Pancreas (tissue), 10 donors: ENCODE measurements at regions not wholly inside any gene's neighbourhood (a gene's known extent, or its start where the extent isn't known, plus 50 kb on each side); places are given as distances from the start of the nearest gene placed in this dataset.
"Not testable (repeated sequence)": the region's sequence is repeated elsewhere in the genome, so short reads cannot be mapped to it uniquely, and the experiment has no call there.

ENCODE experiments used
- ATAC-seq, 4 donors: fragments of 200-7000 bp; cut with Tn5 transposase; one replicate each; pipeline versions ENCODE4 v1.8.0 to v1.9.1; 2020; ENCODE audit warnings: mild to moderate bottlenecking in 4 of 4, moderate library complexity in 4 of 4
- DNase-seq, 6 donors: peaks; one replicate each; pipeline ENCODE4 v3.0.0-alpha.2; 2020
- FAIRE-seq: peaks from 2 replicates; lab custom pipeline; 2012; peaks lifted over from hg19 to GRCh38; lab: Jason Lieb, UNC
- H3K27ac ChIP-seq, 4 donors: fragments of 200-600 bp; sonication (generic); 1 replicate in 3 of 4; 2 replicates in 1 of 4; pipeline versions ENCODE4 v1.5.0 to v1.8.0; 2020
- H3K27me3 ChIP-seq, 4 donors: fragments of 200-600 bp; one replicate each; pipeline ENCODE4 v1.8.0; 2021
- H3K36me3 ChIP-seq, 3 donors: fragments of 200-600 bp; sonication (generic) in 1 of 3; one replicate each; pipeline versions ENCODE4 v1.5.0 to v1.8.0; 2020 to 2021
- H3K4me1 ChIP-seq, 3 donors: fragments of 200-600 bp; one replicate each; pipeline ENCODE4 v1.8.0; 2021
- H3K4me3 ChIP-seq, 4 donors: fragments of 200-600 bp; sonication (generic) in 2 of 4; one replicate each; pipeline versions ENCODE4 v1.5.0 to v1.8.0; 2020 to 2021
- H3K9me3 ChIP-seq, 4 donors: fragments of 200-600 bp; one replicate each; pipeline ENCODE4 v1.8.0; 2021
- WGBS, 2 donors: extraction: QIAGEN DNeasy Blood & Tissue Kit; methylation state at CpG; one replicate each; pipeline ENCODE4 v1.1.7; 2013; 5-methylcytosine and 5-hydroxymethylcytosine counted together
- intact Hi-C, 3 donors: fragments of 100-400 bp; cut with DNase I; formaldehyde crosslinking; loops; one replicate each; pipeline versions ENCODE4 v1.11.1 to v1.14.2; 2022
- TF ChIP-seq, protein P1 (sequence below), 4 donors: fragments of 200-600 bp; sonication (generic) in 3 of 4; IDR thresholded peaks; one replicate each; pipeline versions ENCODE4 v1.5.0 to v1.8.0; 2021; ENCODE audit warnings: antibody characterized with exemption in 4 of 4
- donor health status: healthy with polysubstance abuse.
- donor health status: DM: no; HTN: no; CAD: no; lungs with moderate emphysema.
- donor health status: DM: no; HTN: no; CAD: no.
- donor health status: control.
- donor health status: control.
- donor health status: Bipolar disorder and iron deficiency.
- donor health status: DM: yes; HTN: yes; CAD: no.
- donor health status: DM: no; HTN: no; CAD: no.
- donor health status: DM: no; HTN: no; CAD: no.
- donor health status: DM: yes; HTN: yes; CAD: no.

DNA sequence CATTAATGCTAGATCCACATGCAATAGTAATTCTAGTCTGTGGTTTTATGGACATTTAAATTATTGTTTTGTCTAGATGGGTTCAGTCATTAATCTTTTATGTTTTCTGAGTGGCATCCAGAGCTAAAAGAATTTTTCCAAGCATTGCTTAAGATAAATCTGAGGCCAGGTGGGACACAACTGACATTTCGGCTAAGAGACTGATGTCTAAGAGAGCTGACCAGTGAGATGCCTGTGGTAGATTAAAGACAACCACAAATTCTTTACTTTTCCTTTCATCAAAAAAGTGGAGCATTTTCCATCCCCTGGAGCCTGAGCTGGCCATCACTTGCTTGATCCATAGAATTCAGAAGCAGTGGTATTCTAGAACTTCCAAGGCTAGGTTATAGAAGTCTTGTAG is 182.2 kb downstream of the NRP2 start:
- no peak for FAIRE-seq
- Histone ChIP-seq H3K36me3 (no peaks in the 10 kb centered on the region), H3K27ac (no peak overlapping the region), H3K4me1 (no peaks in the 10 kb centered on the region), H3K27me3 (no peaks in the 10 kb centered on the region), H3K9me3 (no peaks in the 10 kb centered on the region), H3K4me3 (no peak overlapping the region)
- 91 to 95% methylated on average over 1 of the region's 1 CpG for WGBS, 2 donors
- intact Hi-C loops, result no loop called here
- TF ChIP-seq, protein P1, sequence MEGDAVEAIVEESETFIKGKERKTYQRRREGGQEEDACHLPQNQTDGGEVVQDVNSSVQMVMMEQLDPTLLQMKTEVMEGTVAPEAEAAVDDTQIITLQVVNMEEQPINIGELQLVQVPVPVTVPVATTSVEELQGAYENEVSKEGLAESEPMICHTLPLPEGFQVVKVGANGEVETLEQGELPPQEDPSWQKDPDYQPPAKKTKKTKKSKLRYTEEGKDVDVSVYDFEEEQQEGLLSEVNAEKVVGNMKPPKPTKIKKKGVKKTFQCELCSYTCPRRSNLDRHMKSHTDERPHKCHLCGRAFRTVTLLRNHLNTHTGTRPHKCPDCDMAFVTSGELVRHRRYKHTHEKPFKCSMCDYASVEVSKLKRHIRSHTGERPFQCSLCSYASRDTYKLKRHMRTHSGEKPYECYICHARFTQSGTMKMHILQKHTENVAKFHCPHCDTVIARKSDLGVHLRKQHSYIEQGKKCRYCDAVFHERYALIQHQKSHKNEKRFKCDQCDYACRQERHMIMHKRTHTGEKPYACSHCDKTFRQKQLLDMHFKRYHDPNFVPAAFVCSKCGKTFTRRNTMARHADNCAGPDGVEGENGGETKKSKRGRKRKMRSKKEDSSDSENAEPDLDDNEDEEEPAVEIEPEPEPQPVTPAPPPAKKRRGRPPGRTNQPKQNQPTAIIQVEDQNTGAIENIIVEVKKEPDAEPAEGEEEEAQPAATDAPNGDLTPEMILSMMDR (IDR thresholded peaks at IDR 0.05), result no peak
- DNase-seq, result no peak
- ATAC-seq, result no peak

- H3K36me3 ChIP-seq, ATAC-seq, H3K27me3 ChIP-seq, DNase-seq, FAIRE-seq, H3K27ac ChIP-seq, intact Hi-C loops, H3K4me3 ChIP-seq, H3K4me1 ChIP-seq, H3K9me3 ChIP-seq: not testable (repeated sequence)
- 93% methylated on average over 4 of the region's 4 CpGs for WGBS, 2 donors
These were observed 180.5 kb downstream of the NRP2 start for GRCh38 chr2:205862761-205863160.

- intact Hi-C loops, result no loop called here
- H3K9me3 ChIP-seq, result no peaks in the 10 kb centered on the region
- DNase-seq (no peak), FAIRE-seq (no peak), ATAC-seq (no peak)
- H3K4me3 ChIP-seq, result no peak overlapping the region
- H3K36me3 ChIP-seq, result no peaks in the 10 kb centered on the region
- H3K27me3 ChIP-seq, result no peaks in the 10 kb centered on the region
- no peak overlapping the region for H3K27ac ChIP-seq
- 91 to 92% methylated on average over 7 of the region's 7 CpGs for WGBS, 2 donors
- TF ChIP-seq, protein P1 (IDR thresholded peaks at IDR 0.05), result no peak
- peaks cover 0 to 4% (median 0%) of the 10 kb centered on the region in 3 donors for H3K4me1 ChIP-seq
These were observed 178.6 kb downstream of the NRP2 start for GRCh38 chr2:205860885-205861284.

- FAIRE-seq, result no peak
- Histone ChIP-seq H3K4me1 (peaks cover 0 to 4% (median 0%) of the 10 kb centered on the region in 3 donors), H3K27me3 (no peaks in the 10 kb centered on the region), H3K4me3 (no peak overlapping the region), H3K27ac (no peak overlapping the region), H3K9me3 (no peaks in the 10 kb centered on the region), H3K36me3 (no peaks in the 10 kb centered on the region)
- TF ChIP-seq, protein P1 (IDR thresholded peaks at IDR 0.05), result no peak
- intact Hi-C loops, result no loop called here
- ATAC-seq, result no peak
- no peak for DNase-seq
- 85 to 90% methylated on average over 9 of the region's 9 CpGs for WGBS, 2 donors
These were observed 177.9 kb downstream of the NRP2 start for GRCh38 chr2:205860181-205860580.

DNA sequence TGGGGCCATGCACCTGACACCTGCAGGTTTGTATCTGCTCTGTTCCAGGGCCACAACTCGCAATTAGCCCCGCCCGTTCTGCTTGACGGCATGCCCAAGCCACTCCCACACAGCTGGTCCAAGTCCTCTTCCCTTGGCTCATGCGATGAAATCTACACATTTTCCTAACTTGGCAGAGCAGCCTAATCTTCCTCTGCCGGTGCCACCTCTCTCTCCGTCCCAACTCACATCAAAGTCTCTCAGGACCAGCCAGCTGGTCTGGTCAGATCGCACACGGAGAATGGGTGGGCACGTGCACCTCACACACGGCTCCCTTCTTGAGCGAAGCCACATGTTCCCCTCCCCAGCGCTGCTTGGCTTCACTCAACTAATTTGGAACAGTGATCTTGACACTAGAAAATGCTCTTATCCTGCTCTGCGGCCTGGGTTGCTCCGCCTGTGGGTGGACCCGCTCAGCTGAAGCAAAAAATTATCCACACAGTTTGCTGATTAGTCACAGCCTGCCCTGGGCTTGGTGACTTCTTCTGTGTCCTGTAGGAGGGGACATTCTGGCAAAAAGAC is 176.7 kb downstream of the NRP2 start:
- TF ChIP-seq, protein P1 (IDR thresholded peaks at IDR 0.05), result no peak
- ATAC-seq, result peak; percentile 98 to 99 (median 98)
- H3K36me3 ChIP-seq, result no peaks in the 10 kb centered on the region
- intact Hi-C loops, result no loop called here
- DNase-seq, result peak; percentile 81 to 95 (median 94)
- H3K4me3 ChIP-seq, result peak overlapping the region in 1 of 4 donors; percentile 27
- FAIRE-seq, result no peak
- no peaks in the 10 kb centered on the region for H3K9me3 ChIP-seq
- no peaks in the 10 kb centered on the region for H3K27me3 ChIP-seq
- 26 to 34% methylated on average over 16 of the region's 16 CpGs for WGBS, 2 donors
- H3K27ac ChIP-seq, result peak overlapping the region in 3 of 4 donors; percentile 25 to 33 (median 26)
- peaks cover 0 to 4% (median 0%) of the 10 kb centered on the region in 3 donors for H3K4me1 ChIP-seq
